A673 (cell line): ENCODE measurements at regions not wholly inside any gene's neighbourhood (a gene's known extent, or its start where the extent isn't known, plus 50 kb on each side); places are given as distances from the start of the nearest gene placed in this dataset.

ENCODE experiments used
- BruUV-seq: library from RNA; stranded (reverse); fragments of 400-500 nt; replicated peaks from 2 replicates; lab custom pipeline; 2021; lab: Mats Ljungman, UMichigan
- CTCF ChIA-PET: fragments of 300-600 bp; sonication (Branson Sonifier 250); formaldehyde crosslinking; loops from one replicate; lab custom pipeline; 2022; ENCODE audit warnings: antibody characterized with exemption; lab: Charles Lee
- POLR2A ChIA-PET: fragments of 300-600 bp; sonication (Branson Sonifier 250); formaldehyde crosslinking; loops from one replicate; lab custom pipeline; 2022; ENCODE audit warnings: antibody characterized with exemption; ENCODE audit not compliant: low non-redundant PET; lab: Charles Lee
- DNase-seq: peaks from one replicate; pipeline ENCODE4 v3.0.0-alpha.2; 2015; ENCODE audit warnings: low spot score
- H3K27ac ChIP-seq: fragments of 200-600 bp; sonication (generic); 2 replicates; pipeline ENCODE4 v1.5.1; 2016; ENCODE audit warnings: mixed run types, low read depth, mild to moderate bottlenecking, mixed read lengths, antibody characterized with exemption, low read length; ENCODE audit not compliant: poor library complexity, severe bottlenecking
- H3K27me3 ChIP-seq: fragments of 200-600 bp; sonication (generic); replicated peaks from 2 replicates; pipeline ENCODE4 v1.6.1; 2017; ENCODE audit warnings: mixed run types, low read depth, mild to moderate bottlenecking, mixed read lengths, antibody characterized with exemption, low read length; ENCODE audit not compliant: insufficient read depth, poor library complexity
- H3K36me3 ChIP-seq: fragments of 200-600 bp; sonication (generic); 2 replicates; pipeline ENCODE4 v1.6.1; 2016; ENCODE audit warnings: mixed run types, mild to moderate bottlenecking, mixed read lengths, antibody characterized with exemption, low read length; ENCODE audit not compliant: insufficient read depth, poor library complexity, severe bottlenecking
- H3K4me1 ChIP-seq: fragments of 200-600 bp; sonication (generic); 2 replicates; pipeline ENCODE4 v1.6.1; 2017; ENCODE audit warnings: mixed run types, mild to moderate bottlenecking, mixed read lengths, antibody characterized with exemption, low read length; ENCODE audit not compliant: insufficient read depth, poor library complexity, severe bottlenecking
- H3K4me3 ChIP-seq: fragments of 200-600 bp; sonication (generic); 2 replicates; pipeline ENCODE4 v1.5.1; 2016; ENCODE audit warnings: low read depth, mixed run types, mild to moderate bottlenecking, mixed read lengths, low read length; ENCODE audit not compliant: poor library complexity, severe bottlenecking
- H3K9me3 ChIP-seq: fragments of 200-600 bp; sonication (generic); 2 replicates; pipeline ENCODE4 v1.6.1; 2016; ENCODE audit warnings: mixed run types, low read depth, mild to moderate bottlenecking, mixed read lengths, antibody characterized with exemption, low read length; ENCODE audit not compliant: poor library complexity, severe bottlenecking
- EZH2 ChIP-seq: fragments of 200-600 bp; sonication (generic); IDR thresholded peaks from 2 replicates; pipeline ENCODE4 v1.6.1; 2017; ENCODE audit warnings: borderline replicate concordance, low read depth, mild to moderate bottlenecking, mixed read lengths, antibody characterized with exemption, low read length; ENCODE audit not compliant: poor library complexity, severe bottlenecking
- intact Hi-C: fragments of 100-400 bp; cut with micrococcal nuclease; formaldehyde crosslinking; loops from one replicate; pipeline ENCODE4 v1.10.0; 2022; ENCODE audit not compliant: unreplicated experiment
- TF ChIP-seq, protein P1 (sequence below): fragments of 300-800, 200-600 bp; sonication (generic); conservative IDR thresholded peaks from 2 replicates; pipeline ENCODE4 v1.5.1; 2017; ENCODE audit warnings: low read depth, mild to moderate bottlenecking, antibody characterized with exemption, low read length, moderate library complexity, mixed read lengths

GRCh38 chr2:221286406-221286805, 285.7 kb downstream of the EPHA4 start:
- POLR2A ChIA-PET, result no interaction called here
- no peak overlapping the region for H3K4me3 ChIP-seq
- no peaks in the 10 kb centered on the region for H3K9me3 ChIP-seq
- CTCF ChIA-PET, result no interaction called here
- H3K36me3 ChIP-seq, result no peaks in the 10 kb centered on the region
- H3K27ac ChIP-seq, result no peak overlapping the region
- peaks cover 10% of the 10 kb centered on the region for H3K4me1 ChIP-seq
- no TSS peak for BruUV-seq
- DNase-seq, result no peak
- no peaks in the 10 kb centered on the region for H3K27me3 ChIP-seq
- intact Hi-C loops, result no loop called here
- TF ChIP-seq, protein P1, sequence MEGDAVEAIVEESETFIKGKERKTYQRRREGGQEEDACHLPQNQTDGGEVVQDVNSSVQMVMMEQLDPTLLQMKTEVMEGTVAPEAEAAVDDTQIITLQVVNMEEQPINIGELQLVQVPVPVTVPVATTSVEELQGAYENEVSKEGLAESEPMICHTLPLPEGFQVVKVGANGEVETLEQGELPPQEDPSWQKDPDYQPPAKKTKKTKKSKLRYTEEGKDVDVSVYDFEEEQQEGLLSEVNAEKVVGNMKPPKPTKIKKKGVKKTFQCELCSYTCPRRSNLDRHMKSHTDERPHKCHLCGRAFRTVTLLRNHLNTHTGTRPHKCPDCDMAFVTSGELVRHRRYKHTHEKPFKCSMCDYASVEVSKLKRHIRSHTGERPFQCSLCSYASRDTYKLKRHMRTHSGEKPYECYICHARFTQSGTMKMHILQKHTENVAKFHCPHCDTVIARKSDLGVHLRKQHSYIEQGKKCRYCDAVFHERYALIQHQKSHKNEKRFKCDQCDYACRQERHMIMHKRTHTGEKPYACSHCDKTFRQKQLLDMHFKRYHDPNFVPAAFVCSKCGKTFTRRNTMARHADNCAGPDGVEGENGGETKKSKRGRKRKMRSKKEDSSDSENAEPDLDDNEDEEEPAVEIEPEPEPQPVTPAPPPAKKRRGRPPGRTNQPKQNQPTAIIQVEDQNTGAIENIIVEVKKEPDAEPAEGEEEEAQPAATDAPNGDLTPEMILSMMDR, result no peak
- TF ChIP-seq EZH2, result no peak

DNA sequence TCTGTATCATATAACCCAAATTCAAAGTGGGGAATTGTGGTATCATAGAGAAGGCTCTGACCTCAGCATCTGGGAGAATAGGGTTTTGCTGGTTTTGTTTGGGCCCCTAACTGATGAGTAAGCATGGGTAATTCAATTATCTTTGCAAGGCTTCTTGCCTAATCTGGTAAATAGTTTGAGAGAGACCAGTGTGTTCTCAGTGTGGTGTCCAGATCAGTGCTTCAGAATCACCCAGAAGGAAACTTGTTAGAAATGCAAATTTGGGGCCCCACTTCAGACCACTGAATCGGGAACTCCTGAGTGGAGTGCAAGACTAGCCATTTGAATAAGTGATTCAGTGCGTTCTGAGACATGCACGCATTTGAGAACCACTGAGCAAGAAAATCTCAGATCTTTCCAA, 282.7 kb downstream of the EPHA4 start:
- no peaks in the 10 kb centered on the region for H3K36me3 ChIP-seq
- peaks cover 10% of the 10 kb centered on the region for H3K4me1 ChIP-seq
- no peak overlapping the region for H3K4me3 ChIP-seq
- no peak overlapping the region for H3K27ac ChIP-seq
- intact Hi-C loops, result no loop called here
- H3K9me3 ChIP-seq, result no peaks in the 10 kb centered on the region
- H3K27me3 ChIP-seq, result no peaks in the 10 kb centered on the region
- DNase-seq, result peak; percentile 71
- ChIA-PET POLR2A (no interaction called here), CTCF (no interaction called here)
- TF ChIP-seq, protein P1, result no peak
- no peak for TF ChIP-seq EZH2
- BruUV-seq, result no TSS peak

DNA sequence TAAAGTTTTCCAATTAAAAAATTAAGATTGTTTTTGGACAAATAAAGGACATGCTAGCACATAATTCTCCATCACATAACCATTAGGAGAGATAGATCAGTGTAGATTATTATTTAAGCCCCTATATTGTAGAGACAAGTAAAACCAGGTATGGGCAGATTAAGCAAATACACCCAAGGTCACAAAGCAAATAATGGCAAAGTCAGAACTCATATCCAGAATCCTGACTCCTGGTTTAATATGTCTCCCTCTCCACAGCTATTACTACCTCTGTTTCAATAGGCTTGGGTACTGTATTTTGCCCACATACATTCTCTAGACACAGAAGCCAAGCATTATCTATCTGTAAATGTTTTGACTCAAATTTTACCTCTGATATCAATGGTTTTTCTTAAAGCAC, 282.3 kb downstream of the EPHA4 start:
- intact Hi-C loops, result no loop called here
- Histone ChIP-seq H3K4me1 (peaks cover 10% of the 10 kb centered on the region), H3K27ac (no peak overlapping the region), H3K27me3 (no peaks in the 10 kb centered on the region), H3K36me3 (no peaks in the 10 kb centered on the region), H3K4me3 (no peak overlapping the region), H3K9me3 (no peaks in the 10 kb centered on the region)
- DNase-seq, result no peak
- POLR2A ChIA-PET, result no interaction called here
- BruUV-seq, result no TSS peak
- TF ChIP-seq, protein P1, result no peak
- TF ChIP-seq EZH2, result no peak
- CTCF ChIA-PET, result no interaction called here
